A549 (cell line): ENCODE measurements at regions not wholly inside any gene's neighbourhood (a gene's known extent, or its start where the extent isn't known, plus 50 kb on each side); places are given as distances from the start of the nearest gene placed in this dataset.

Experiments used
- ATOH8 ChIP-seq: fragments of 250-450 bp; sonication (Bioruptor Pico); IDR thresholded peaks from 2 replicates; pipeline ENCODE4 v1.5.0; 2020; ENCODE audit warnings: low read depth, mild to moderate bottlenecking, moderate library complexity
- CHD2 ChIP-seq: fragments of 150-350 bp; IDR thresholded peaks from 2 replicates; pipeline ENCODE4 v1.6.1; 2014; ENCODE audit warnings: low read length; ENCODE audit not compliant: partially characterized antibody
- CTCF ChIP-seq: fragments of >200 bp; sonication (Bioruptor Twin); formaldehyde crosslinking; IDR thresholded peaks from 3 replicates; pipeline ENCODE4 v1.5.1; 2016
- ELK1 ChIP-seq: fragments of 150-350 bp; IDR thresholded peaks from 2 replicates; pipeline ENCODE4 v1.6.1; 2014; ENCODE audit warnings: low read depth, mild to moderate bottlenecking, low read length
- EP300 ChIP-seq, 2 experiments: fragments of >200 bp; sonication (Bioruptor Twin); formaldehyde crosslinking; IDR thresholded peaks; 2 replicates in 1 of 2; 3 replicates in 1 of 2; pipeline ENCODE4 v1.6.1; 2016 to 2017
- FOSL2 ChIP-seq, 2 experiments: fragments of 450-650 bp in 1 of 2; fragments of >200 bp in 1 of 2; sonication (Bioruptor Twin) in 1 of 2; formaldehyde crosslinking; IDR thresholded peaks; 2 replicates each; pipeline versions ENCODE4 v1.5.0 to v1.6.1; 2016 to 2020; ENCODE audit warnings: mild to moderate bottlenecking in 1 of 2, moderate library complexity in 1 of 2
- JUN ChIP-seq, 2 experiments: fragments of >200 bp; sonication (Bioruptor Twin); formaldehyde crosslinking; IDR thresholded peaks; 2 replicates in 1 of 2; 3 replicates in 1 of 2; pipeline ENCODE4 v1.6.1; 2016 to 2017
- MAFK ChIP-seq: fragments of 450-650 bp; IDR thresholded peaks from 2 replicates; pipeline ENCODE4 v1.6.1; 2014; ENCODE audit not compliant: partially characterized antibody
- PBX3 ChIP-seq: IDR thresholded peaks from 2 replicates; pipeline ENCODE4 v1.6.1; 2012
- PHF8 ChIP-seq: fragments of 200-600 bp; sonication (generic); IDR thresholded peaks from 2 replicates; pipeline ENCODE4 v1.6.1; 2016; ENCODE audit warnings: low read depth, mild to moderate bottlenecking, antibody characterized with exemption, moderate library complexity, borderline replicate concordance
- POLR2A ChIP-seq: IDR thresholded peaks from 2 replicates; pipeline ENCODE4 v1.6.1; 2012; ENCODE audit warnings: mild to moderate bottlenecking, low read length
- TP53 ChIP-seq: fragments of 250-450 bp; sonication (Bioruptor Pico); IDR thresholded peaks from 2 replicates; pipeline ENCODE4 v1.5.0; 2021; ENCODE audit warnings: mild to moderate bottlenecking, moderate library complexity

- no peak for TF ChIP-seq POLR2A
- TF ChIP-seq PBX3: no peak
- TF ChIP-seq ELK1: no peak
- no peak for TF ChIP-seq CTCF
- no peak for TF ChIP-seq CHD2
- TF ChIP-seq PHF8: no peak
- TF ChIP-seq FOSL2 (IDR thresholded peaks at IDR 0.05): no peak
- no peak for TF ChIP-seq FOSL2 (CRISPR knock-in tag; IDR thresholded peaks at IDR 0.05)
- TF ChIP-seq ATOH8: no peak
- TF ChIP-seq MAFK: no peak
- no peak for TF ChIP-seq EP300 (IDR thresholded peaks at IDR 0.05)
- no peak for TF ChIP-seq TP53 (CRISPR knock-in tag)
- no peak for TF ChIP-seq JUN (IDR thresholded peaks at IDR 0.05)
Measured at GRCh38 chr1:232239522-232239921, 390.4 kb downstream of the SIPA1L2 start.
